ENCODE measurements at regions not wholly inside any gene's neighbourhood (a gene's known extent, or its start where the extent isn't known, plus 50 kb on each side); places are given as distances from the start of the nearest gene placed in this dataset.

- in situ Hi-C loops (cut with MboI; ENCODE audit: low pct_unique_long_range_greater_than_20kb, low sequenced_read_pairs): no loop called here
- DNase-seq: no peak
Observed at GRCh38 chr20:11794525-11794924, 123.2 kb upstream of the BTBD3 start.

- no peak for DNase-seq
- in situ Hi-C loops (cut with MboI; ENCODE audit: low pct_unique_long_range_greater_than_20kb, low sequenced_read_pairs): no loop called here
Observed at GRCh38 chr20:11795071-11795615, 122.5 kb upstream of the BTBD3 start.

- in situ Hi-C loops (cut with MboI; ENCODE audit: low pct_unique_long_range_greater_than_20kb, low sequenced_read_pairs): no loop called here
- no peak for DNase-seq
Observed at GRCh38 chr20:11796026-11796425, 121.7 kb upstream of the BTBD3 start.

- in situ Hi-C loops (cut with MboI; ENCODE audit: low pct_unique_long_range_greater_than_20kb, low sequenced_read_pairs): no loop called here
- DNase-seq: no peak
Observed at GRCh38 chr20:11797156-11797555, 120.5 kb upstream of the BTBD3 start.

GRCh38 chr20:11799281-11799684 is 118.4 kb upstream of the BTBD3 start:
- no peak for DNase-seq
- in situ Hi-C loops (cut with MboI; ENCODE audit: low pct_unique_long_range_greater_than_20kb, low sequenced_read_pairs): no loop called here

GRCh38 chr20:11807054-11808048 is 110.3 kb upstream of the BTBD3 start:
- DNase-seq: no peak
- in situ Hi-C loops (cut with MboI; ENCODE audit: low pct_unique_long_range_greater_than_20kb, low sequenced_read_pairs): no loop called here

GRCh38 chr20:11808841-11809240 is 108.9 kb upstream of the BTBD3 start:
- no peak for DNase-seq
- in situ Hi-C loops (cut with MboI; ENCODE audit: low pct_unique_long_range_greater_than_20kb, low sequenced_read_pairs): no loop called here

GRCh38 chr20:11810311-11811083 is 107.2 kb upstream of the BTBD3 start:
- no peak for DNase-seq
- in situ Hi-C loops (cut with MboI; ENCODE audit: low pct_unique_long_range_greater_than_20kb, low sequenced_read_pairs): no loop called here

GRCh38 chr20:11813106-11813890 is 104.4 kb upstream of the BTBD3 start:
- no peak for DNase-seq
- in situ Hi-C loops (cut with MboI; ENCODE audit: low pct_unique_long_range_greater_than_20kb, low sequenced_read_pairs): no loop called here

GRCh38 chr20:11814267-11814666 is 103.4 kb upstream of the BTBD3 start:
- DNase-seq: no peak
- in situ Hi-C loops (cut with MboI; ENCODE audit: low pct_unique_long_range_greater_than_20kb, low sequenced_read_pairs): no loop called here

GRCh38 chr20:11820838-11821237 is 96.9 kb upstream of the BTBD3 start:
- no peak for DNase-seq
- in situ Hi-C loops (cut with MboI; ENCODE audit: low pct_unique_long_range_greater_than_20kb, low sequenced_read_pairs): no loop called here

GRCh38 chr20:11822540-11822794 is 95.2 kb upstream of the BTBD3 start:
- DNase-seq: no peak
- in situ Hi-C loops (cut with MboI; ENCODE audit: low pct_unique_long_range_greater_than_20kb, low sequenced_read_pairs): no loop called here

- no peak for DNase-seq
- in situ Hi-C loops (cut with MboI; ENCODE audit: low pct_unique_long_range_greater_than_20kb, low sequenced_read_pairs): no loop called here
Observed at GRCh38 chr20:11826334-11826733, 91.4 kb upstream of the BTBD3 start.

- no peak for DNase-seq
- in situ Hi-C loops (cut with MboI; ENCODE audit: low pct_unique_long_range_greater_than_20kb, low sequenced_read_pairs): no loop called here
Observed at GRCh38 chr20:11832397-11832796, 85.3 kb upstream of the BTBD3 start.

GRCh38 chr20:11832851-11833250 is 84.8 kb upstream of the BTBD3 start:
- in situ Hi-C loops (cut with MboI; ENCODE audit: low pct_unique_long_range_greater_than_20kb, low sequenced_read_pairs): no loop called here
- DNase-seq: no peak

- in situ Hi-C loops (cut with MboI; ENCODE audit: low pct_unique_long_range_greater_than_20kb, low sequenced_read_pairs): no loop called here
- no peak for DNase-seq
Observed at GRCh38 chr20:11833825-11834224, 83.9 kb upstream of the BTBD3 start.

GRCh38 chr20:11838076-11838636 is 79.5 kb upstream of the BTBD3 start:
- in situ Hi-C loops (cut with MboI; ENCODE audit: low pct_unique_long_range_greater_than_20kb, low sequenced_read_pairs): no loop called here
- no peak for DNase-seq

GRCh38 chr20:11841972-11842461 is 75.7 kb upstream of the BTBD3 start:
- DNase-seq: no peak
- in situ Hi-C loops (cut with MboI; ENCODE audit: low pct_unique_long_range_greater_than_20kb, low sequenced_read_pairs): no loop called here

- no peak for DNase-seq
- in situ Hi-C loops (cut with MboI; ENCODE audit: low pct_unique_long_range_greater_than_20kb, low sequenced_read_pairs): no loop called here
Observed at GRCh38 chr20:11843289-11843688, 74.4 kb upstream of the BTBD3 start.

All from KBM-7 (cell line).